ENCODE measurements at regions not wholly inside any gene's neighbourhood (a gene's known extent, or its start where the extent isn't known, plus 50 kb on each side); places are given as distances from the start of the nearest gene placed in this dataset.

DNA sequence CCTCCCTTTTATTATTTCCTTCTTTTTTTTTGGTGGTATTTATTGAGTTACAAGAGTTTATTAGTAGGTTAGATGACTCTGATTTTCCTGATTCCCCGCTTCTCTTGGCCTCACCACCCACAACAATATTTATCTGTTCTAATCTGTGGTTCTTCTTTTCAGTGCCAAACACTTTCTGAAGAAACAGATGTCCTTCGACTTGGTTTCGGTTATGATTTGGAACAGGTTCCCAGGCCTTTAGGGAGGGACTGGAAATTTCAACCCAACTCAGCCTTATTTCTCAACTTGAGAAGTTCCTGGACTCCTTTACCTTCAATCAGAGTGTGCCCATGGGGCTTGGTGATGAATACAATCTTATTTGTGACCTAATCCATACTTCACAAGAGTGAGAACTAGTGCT, 108.1 kb downstream of the UCHL1 start (continued):
- no peak for TF ChIP-seq ETV6 (conservative IDR thresholded peaks at IDR 0.05 in 1 of 2, IDR thresholded peaks at IDR 0.05 in 1 of 2; ENCODE audit: borderline replicate concordance in 1 of 2, low read depth in 1 of 2)
- TF ChIP-seq, protein P1, sequence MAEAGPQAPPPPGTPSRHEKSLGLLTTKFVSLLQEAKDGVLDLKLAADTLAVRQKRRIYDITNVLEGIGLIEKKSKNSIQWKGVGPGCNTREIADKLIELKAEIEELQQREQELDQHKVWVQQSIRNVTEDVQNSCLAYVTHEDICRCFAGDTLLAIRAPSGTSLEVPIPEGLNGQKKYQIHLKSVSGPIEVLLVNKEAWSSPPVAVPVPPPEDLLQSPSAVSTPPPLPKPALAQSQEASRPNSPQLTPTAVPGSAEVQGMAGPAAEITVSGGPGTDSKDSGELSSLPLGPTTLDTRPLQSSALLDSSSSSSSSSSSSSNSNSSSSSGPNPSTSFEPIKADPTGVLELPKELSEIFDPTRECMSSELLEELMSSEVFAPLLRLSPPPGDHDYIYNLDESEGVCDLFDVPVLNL (IDR thresholded peaks at IDR 0.05; ENCODE audit: low read depth, low read length): no peak
- TF ChIP-seq BCL11A (IDR thresholded peaks at IDR 0.05; ENCODE audit: low read depth, low read length): no peak
- TF ChIP-seq EP300 (IDR thresholded peaks at IDR 0.05; ENCODE audit: borderline replicate concordance in 1 of 2, control insufficient read depth in 1 of 2, low read depth in 2 of 2, low read length in 2 of 2): no peak

DNA sequence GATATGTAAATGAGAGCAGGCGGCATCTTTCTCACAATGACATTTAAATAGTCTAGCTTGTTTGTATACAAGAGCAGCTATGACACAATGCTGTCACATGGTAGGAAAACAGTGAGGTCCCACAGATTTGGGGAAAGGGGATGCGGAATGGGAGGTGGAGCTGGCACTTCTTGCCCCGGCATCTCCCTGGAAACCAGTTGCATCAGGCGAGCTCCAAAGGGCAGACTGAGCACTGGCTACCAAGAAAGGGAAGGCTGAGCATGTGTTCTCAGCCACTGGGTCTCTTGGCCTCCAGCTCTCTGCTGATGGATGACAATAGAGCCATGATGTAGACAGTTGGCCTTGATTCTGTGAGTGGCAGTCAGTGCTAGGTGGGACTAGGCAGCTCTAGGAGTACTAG, 109.0 kb downstream of the UCHL1 start:
- Histone ChIP-seq H3K4me1 (ENCODE audit: control insufficient read depth, insufficient read depth, low read length) (no peaks in the 10 kb centered on the region), H3K9ac (ENCODE audit: control insufficient read depth, insufficient read depth, low read length) (no peak overlapping the region), H3K4me3 (no peak overlapping the region), H2AFZ (ENCODE audit: control insufficient read depth, low read depth, low read length) (no peak overlapping the region), H3K27ac (ENCODE audit: control insufficient read depth, insufficient read depth) (no peak overlapping the region), H4K20me1 (ENCODE audit: control insufficient read depth, insufficient read depth) (no peaks in the 10 kb centered on the region), H3K27me3 (replicated peaks in 1 of 2; ENCODE audit: control insufficient read depth in 2 of 2, insufficient read depth in 2 of 2, low read length in 1 of 2) (peaks cover 8 to 11% of the 10 kb centered on the region in 2 experiments), H3K36me3 (ENCODE audit: control insufficient read depth in 2 of 2, insufficient read depth in 2 of 2, low read length in 1 of 2) (no peaks in the 10 kb centered on the region), H3K4me2 (ENCODE audit: control insufficient read depth, insufficient read depth) (no peak overlapping the region), H3K9me3 (replicated peaks; ENCODE audit: control insufficient read depth, insufficient read depth, low read length) (no peaks in the 10 kb centered on the region; the same call in 2 of the 3 replicates), H3K79me2 (ENCODE audit: control insufficient read depth, insufficient read depth, low read length) (no peaks in the 10 kb centered on the region)
- 24% methylated on average over 4 of the region's 4 CpGs for WGBS (ENCODE audit: insufficient coverage, insufficient replicate concordance, low lambda C conversion rate, missing lambda C conversion rate)
- ChIA-PET POLR2A (no interaction called here), RAD21 (ENCODE audit: unreplicated experiment) (no interaction called here), CTCF (no interaction called here), SMC1A (ENCODE audit: uncharacterized antibody, unreplicated experiment) (no interaction called here)
- no peak for DNase-seq (ENCODE audit: low read depth, low spot score)
- FAIRE-seq: no peak
- intact Hi-C loops (cut with micrococcal nuclease; ENCODE audit: unreplicated experiment): no loop called here
- ATAC-seq: no peak
- BruUV-seq (replicated peaks): no TSS peak
- in situ Hi-C loops (cut with MboI): no loop called here
- TF ChIP-seq CHD2 (IDR thresholded peaks at IDR 0.05; ENCODE audit: borderline replicate concordance, low read depth, low read length) (no peak), SREBF2 (IDR thresholded peaks at IDR 0.05; ENCODE audit: low read length) (no peak), RELA (IDR thresholded peaks at IDR 0.05; ENCODE audit: borderline replicate concordance, partially characterized antibody) (no peak), PML (IDR thresholded peaks at IDR 0.05; ENCODE audit: low read length) (no peak), ZNF274 (IDR thresholded peaks at IDR 0.05; ENCODE audit: insufficient read depth, insufficient read length) (no peak), POLR2AphosphoS2 (IDR thresholded peaks at IDR 0.05; ENCODE audit: low read depth, low read length) (no peak), ESRRA (IDR thresholded peaks at IDR 0.05; ENCODE audit: low read length) (no peak)
- TF ChIP-seq, protein P2, sequence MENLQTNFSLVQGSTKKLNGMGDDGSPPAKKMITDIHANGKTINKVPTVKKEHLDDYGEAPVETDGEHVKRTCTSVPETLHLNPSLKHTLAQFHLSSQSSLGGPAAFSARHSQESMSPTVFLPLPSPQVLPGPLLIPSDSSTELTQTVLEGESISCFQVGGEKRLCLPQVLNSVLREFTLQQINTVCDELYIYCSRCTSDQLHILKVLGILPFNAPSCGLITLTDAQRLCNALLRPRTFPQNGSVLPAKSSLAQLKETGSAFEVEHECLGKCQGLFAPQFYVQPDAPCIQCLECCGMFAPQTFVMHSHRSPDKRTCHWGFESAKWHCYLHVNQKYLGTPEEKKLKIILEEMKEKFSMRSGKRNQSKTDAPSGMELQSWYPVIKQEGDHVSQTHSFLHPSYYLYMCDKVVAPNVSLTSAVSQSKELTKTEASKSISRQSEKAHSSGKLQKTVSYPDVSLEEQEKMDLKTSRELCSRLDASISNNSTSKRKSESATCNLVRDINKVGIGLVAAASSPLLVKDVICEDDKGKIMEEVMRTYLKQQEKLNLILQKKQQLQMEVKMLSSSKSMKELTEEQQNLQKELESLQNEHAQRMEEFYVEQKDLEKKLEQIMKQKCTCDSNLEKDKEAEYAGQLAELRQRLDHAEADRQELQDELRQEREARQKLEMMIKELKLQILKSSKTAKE (IDR thresholded peaks at IDR 0.05; ENCODE audit: low read depth, poor library complexity, severe bottlenecking): no peak
- TF ChIP-seq, protein P3, sequence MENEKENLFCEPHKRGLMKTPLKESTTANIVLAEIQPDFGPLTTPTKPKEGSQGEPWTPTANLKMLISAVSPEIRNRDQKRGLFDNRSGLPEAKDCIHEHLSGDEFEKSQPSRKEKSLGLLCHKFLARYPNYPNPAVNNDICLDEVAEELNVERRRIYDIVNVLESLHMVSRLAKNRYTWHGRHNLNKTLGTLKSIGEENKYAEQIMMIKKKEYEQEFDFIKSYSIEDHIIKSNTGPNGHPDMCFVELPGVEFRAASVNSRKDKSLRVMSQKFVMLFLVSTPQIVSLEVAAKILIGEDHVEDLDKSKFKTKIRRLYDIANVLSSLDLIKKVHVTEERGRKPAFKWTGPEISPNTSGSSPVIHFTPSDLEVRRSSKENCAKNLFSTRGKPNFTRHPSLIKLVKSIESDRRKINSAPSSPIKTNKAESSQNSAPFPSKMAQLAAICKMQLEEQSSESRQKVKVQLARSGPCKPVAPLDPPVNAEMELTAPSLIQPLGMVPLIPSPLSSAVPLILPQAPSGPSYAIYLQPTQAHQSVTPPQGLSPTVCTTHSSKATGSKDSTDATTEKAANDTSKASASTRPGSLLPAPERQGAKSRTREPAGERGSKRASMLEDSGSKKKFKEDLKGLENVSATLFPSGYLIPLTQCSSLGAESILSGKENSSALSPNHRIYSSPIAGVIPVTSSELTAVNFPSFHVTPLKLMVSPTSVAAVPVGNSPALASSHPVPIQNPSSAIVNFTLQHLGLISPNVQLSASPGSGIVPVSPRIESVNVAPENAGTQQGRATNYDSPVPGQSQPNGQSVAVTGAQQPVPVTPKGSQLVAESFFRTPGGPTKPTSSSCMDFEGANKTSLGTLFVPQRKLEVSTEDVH (IDR thresholded peaks at IDR 0.05; ENCODE audit: low read depth, partially characterized antibody): no peak
- TF ChIP-seq, protein P4, sequence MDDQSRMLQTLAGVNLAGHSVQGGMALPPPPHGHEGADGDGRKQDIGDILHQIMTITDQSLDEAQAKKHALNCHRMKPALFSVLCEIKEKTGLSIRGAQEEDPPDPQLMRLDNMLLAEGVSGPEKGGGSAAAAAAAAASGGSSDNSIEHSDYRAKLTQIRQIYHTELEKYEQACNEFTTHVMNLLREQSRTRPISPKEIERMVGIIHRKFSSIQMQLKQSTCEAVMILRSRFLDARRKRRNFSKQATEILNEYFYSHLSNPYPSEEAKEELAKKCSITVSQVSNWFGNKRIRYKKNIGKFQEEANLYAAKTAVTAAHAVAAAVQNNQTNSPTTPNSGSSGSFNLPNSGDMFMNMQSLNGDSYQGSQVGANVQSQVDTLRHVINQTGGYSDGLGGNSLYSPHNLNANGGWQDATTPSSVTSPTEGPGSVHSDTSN (IDR thresholded peaks at IDR 0.05; ENCODE audit: insufficient replicate concordance, low read depth, low read length): no peak
